Upper lobe of left lung (tissue), 4 donors: ENCODE measurements at regions not wholly inside any gene's neighbourhood (a gene's known extent, or its start where the extent isn't known, plus 50 kb on each side); places are given as distances from the start of the nearest gene placed in this dataset.

ENCODE experiments used
- CTCF ChIP-seq, 6 experiments: fragments of 450-650 bp in 4 of 6; fragments of 200-600 bp in 2 of 6; sonication (generic) in 2 of 6; IDR thresholded peaks; one replicate each; pipeline ENCODE4 v1.5.1; 2016 to 2019; ENCODE audit warnings: antibody characterized with exemption in 6 of 6
- POLR2A ChIP-seq, 4 donors: fragments of 450-650 bp; IDR thresholded peaks; one replicate each; pipeline ENCODE4 v1.5.1; 2016 to 2017; ENCODE audit warnings: antibody characterized with exemption in 4 of 4, mild to moderate bottlenecking in 2 of 4

- no peak for TF ChIP-seq CTCF (IDR thresholded peaks at IDR 0.05)
- TF ChIP-seq POLR2A (IDR thresholded peaks at IDR 0.05): no peak
Measured at GRCh38 chr7:145584401-145584800, 532.2 kb upstream of the CNTNAP2 start.
